Prostate gland (tissue), 2 donors: ENCODE measurements at regions not wholly inside any gene's neighbourhood (a gene's known extent, or its start where the extent isn't known, plus 50 kb on each side); places are given as distances from the start of the nearest gene placed in this dataset.
A peak's percentile ranks its signal among the peaks of the same experiment; 100 is the strongest.

Experiments used
- CTCF ChIP-seq, 4 experiments: fragments of 200-600 bp in 2 of 4; fragments of 450-650 bp in 2 of 4; sonication (generic) in 2 of 4; IDR thresholded peaks; 1 replicate in 3 of 4; 2 replicates in 1 of 4; pipeline ENCODE4 v1.5.1; 2016 to 2019; ENCODE audit warnings: antibody characterized with exemption in 4 of 4, mild to moderate bottlenecking in 2 of 4, moderate library complexity in 2 of 4
- POLR2A ChIP-seq: fragments of 450-650 bp; IDR thresholded peaks from one replicate; pipeline ENCODE4 v1.6.1; 2016; ENCODE audit warnings: antibody characterized with exemption, mild to moderate bottlenecking
- POLR2AphosphoS5 ChIP-seq: sonication (generic); formaldehyde crosslinking; IDR thresholded peaks from one replicate; pipeline ENCODE4 v1.6.1; 2017; ENCODE audit warnings: antibody characterized with exemption

- no peak for TF ChIP-seq CTCF (IDR thresholded peaks at IDR 0.05)
- peak; percentile 65 for TF ChIP-seq POLR2AphosphoS5
- TF ChIP-seq POLR2A, result no peak
Observed at GRCh38 chr5:172559004-172559932, 81.8 kb upstream of the NEURL1B start.
